Stimulated activated naive CD8-positive, alpha-beta T cell treated with anti-CD3 and anti-CD28 coated beads, Interleukin-15, Interleukin-2, amounts not matched to agents 100 ng/mL and 50 ng/mL, for 24 hours (primary cell): ENCODE measurements at regions not wholly inside any gene's neighbourhood (a gene's known extent, or its start where the extent isn't known, plus 50 kb on each side); places are given as distances from the start of the nearest gene placed in this dataset.

ENCODE experiments used
- H3K27ac Mint-ChIP-seq: one replicate; pipeline ENCODE4 v1.8.0; 2021; ENCODE audit warnings: mild to moderate bottlenecking, mixed read lengths
- H3K27me3 Mint-ChIP-seq: one replicate; pipeline ENCODE4 v1.8.0; 2021; ENCODE audit warnings: mixed read lengths
- H3K36me3 Mint-ChIP-seq: one replicate; pipeline ENCODE4 v1.8.0; 2021; ENCODE audit warnings: low read depth, mixed read lengths
- H3K4me1 Mint-ChIP-seq: one replicate; pipeline ENCODE4 v1.8.0; 2021; ENCODE audit warnings: low read depth, mixed read lengths
- H3K4me3 Mint-ChIP-seq: one replicate; pipeline ENCODE4 v1.8.0; 2021; ENCODE audit warnings: mild to moderate bottlenecking, mixed read lengths
- H3K9me3 Mint-ChIP-seq: one replicate; pipeline ENCODE4 v1.8.0; 2021; ENCODE audit warnings: mixed read lengths

DNA sequence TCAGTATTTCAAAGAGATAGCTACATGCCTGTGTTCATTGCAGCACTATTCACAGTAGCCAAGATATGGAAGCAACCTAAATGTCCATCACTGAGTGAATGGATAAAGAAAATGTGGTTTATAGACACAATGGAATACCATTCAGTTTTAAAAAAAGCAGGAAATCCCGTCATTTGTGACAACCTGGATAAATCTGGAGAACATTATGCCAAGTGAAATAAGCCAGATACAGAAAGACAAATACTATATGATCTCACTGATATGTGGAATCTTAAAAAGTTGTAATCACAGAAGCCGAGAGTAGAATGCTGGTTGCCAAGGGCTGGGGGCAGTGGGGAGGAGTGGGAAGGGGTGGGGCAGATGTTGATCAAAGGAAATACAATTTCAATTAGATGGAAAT lies 235.8 kb upstream of the IGFBP3 start:
- H3K4me1 Mint-ChIP-seq: no peaks in the 10 kb centered on the region
- peaks cover 3% of the 10 kb centered on the region for H3K9me3 Mint-ChIP-seq
- H3K36me3 Mint-ChIP-seq: no peaks in the 10 kb centered on the region
- no peaks in the 10 kb centered on the region for H3K27me3 Mint-ChIP-seq
- H3K4me3 Mint-ChIP-seq: no peak overlapping the region
- H3K27ac Mint-ChIP-seq: no peak overlapping the region

GRCh38 chr7:46156086-46156485 lies 235.0 kb upstream of the IGFBP3 start:
- Mint-ChIP-seq H3K4me3 (no peak overlapping the region), H3K9me3 (peaks cover 5% of the 10 kb centered on the region), H3K27me3 (no peaks in the 10 kb centered on the region), H3K27ac (no peak overlapping the region), H3K4me1 (no peaks in the 10 kb centered on the region), H3K36me3 (no peaks in the 10 kb centered on the region)

DNA sequence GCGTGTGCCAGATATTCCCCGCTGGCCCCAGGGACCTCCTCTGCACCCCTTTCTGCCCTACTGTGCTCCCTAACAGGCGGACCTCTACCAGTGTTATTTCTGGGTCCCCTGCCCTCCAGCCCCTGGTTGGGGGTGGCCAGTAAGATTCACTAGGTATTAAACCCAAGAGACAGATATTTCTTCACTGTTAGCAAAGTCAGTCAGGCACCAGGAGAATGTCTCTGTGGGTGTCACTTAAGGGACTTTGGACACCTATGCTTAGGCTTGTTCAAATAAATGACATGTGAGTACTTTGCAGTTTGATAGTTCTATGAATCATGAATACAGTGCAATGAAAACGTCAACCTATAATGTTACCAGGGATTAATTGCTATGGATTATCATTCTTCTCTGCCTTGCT lies 234.3 kb upstream of the IGFBP3 start:
- H3K27me3 Mint-ChIP-seq: no peaks in the 10 kb centered on the region
- no peak overlapping the region for H3K4me3 Mint-ChIP-seq
- peaks cover 5% of the 10 kb centered on the region for H3K9me3 Mint-ChIP-seq
- no peak overlapping the region for H3K27ac Mint-ChIP-seq
- no peaks in the 10 kb centered on the region for H3K36me3 Mint-ChIP-seq
- H3K4me1 Mint-ChIP-seq: no peaks in the 10 kb centered on the region

GRCh38 chr7:46153951-46154787 lies 233.1 kb upstream of the IGFBP3 start:
- H3K27me3 Mint-ChIP-seq: no peaks in the 10 kb centered on the region
- H3K27ac Mint-ChIP-seq: no peak overlapping the region
- H3K4me1 Mint-ChIP-seq: no peaks in the 10 kb centered on the region
- H3K36me3 Mint-ChIP-seq: no peaks in the 10 kb centered on the region
- H3K9me3 Mint-ChIP-seq: peaks cover 5% of the 10 kb centered on the region
- H3K4me3 Mint-ChIP-seq: no peak overlapping the region

- no peaks in the 10 kb centered on the region for H3K4me1 Mint-ChIP-seq
- peak overlapping the region; percentile 38 for H3K27ac Mint-ChIP-seq
- H3K27me3 Mint-ChIP-seq: no peaks in the 10 kb centered on the region
- no peak overlapping the region for H3K4me3 Mint-ChIP-seq
- no peaks in the 10 kb centered on the region for H3K36me3 Mint-ChIP-seq
- peaks cover 5% of the 10 kb centered on the region for H3K9me3 Mint-ChIP-seq
Observed at GRCh38 chr7:46153583-46153950, 232.5 kb upstream of the IGFBP3 start.

GRCh38 chr7:46152696-46153095 lies 231.6 kb upstream of the IGFBP3 start:
- peaks cover 5% of the 10 kb centered on the region for H3K9me3 Mint-ChIP-seq
- H3K27ac Mint-ChIP-seq: no peak overlapping the region
- H3K27me3 Mint-ChIP-seq: no peaks in the 10 kb centered on the region
- H3K4me1 Mint-ChIP-seq: no peaks in the 10 kb centered on the region
- H3K4me3 Mint-ChIP-seq: no peak overlapping the region
- no peaks in the 10 kb centered on the region for H3K36me3 Mint-ChIP-seq

DNA sequence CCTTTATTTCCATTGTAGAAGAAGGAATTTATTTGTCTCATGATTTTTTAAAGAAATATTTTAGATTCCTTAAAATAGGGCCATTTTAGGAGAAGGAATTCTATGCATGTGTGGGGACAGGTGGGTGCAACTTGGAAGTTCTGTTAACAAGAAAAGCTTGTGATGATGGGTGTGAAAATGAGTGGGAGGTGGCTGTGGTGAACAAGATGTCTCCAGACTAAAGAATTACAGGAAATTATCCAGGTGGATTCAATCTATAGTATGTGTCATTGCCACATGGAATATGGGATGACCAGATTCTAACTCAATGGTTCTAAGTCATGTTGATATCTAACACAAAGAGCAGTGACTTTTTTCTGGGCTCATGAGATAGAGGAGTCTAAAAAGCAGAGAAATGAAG lies 229.6 kb upstream of the IGFBP3 start:
- H3K9me3 Mint-ChIP-seq: peaks cover 5% of the 10 kb centered on the region
- H3K27me3 Mint-ChIP-seq: no peaks in the 10 kb centered on the region

GRCh38 chr7:46150202-46150601 lies 229.1 kb upstream of the IGFBP3 start:
- no peak overlapping the region for H3K27ac Mint-ChIP-seq
- H3K4me3 Mint-ChIP-seq: no peak overlapping the region
- no peaks in the 10 kb centered on the region for H3K4me1 Mint-ChIP-seq
- H3K36me3 Mint-ChIP-seq: no peaks in the 10 kb centered on the region
- peaks cover 7% of the 10 kb centered on the region for H3K9me3 Mint-ChIP-seq
- no peaks in the 10 kb centered on the region for H3K27me3 Mint-ChIP-seq

More for the DNA sequence above, 229.6 kb upstream of the IGFBP3 start:
- H3K4me1 Mint-ChIP-seq: no peaks in the 10 kb centered on the region
- H3K4me3 Mint-ChIP-seq: no peak overlapping the region
- no peaks in the 10 kb centered on the region for H3K36me3 Mint-ChIP-seq
- no peak overlapping the region for H3K27ac Mint-ChIP-seq

DNA sequence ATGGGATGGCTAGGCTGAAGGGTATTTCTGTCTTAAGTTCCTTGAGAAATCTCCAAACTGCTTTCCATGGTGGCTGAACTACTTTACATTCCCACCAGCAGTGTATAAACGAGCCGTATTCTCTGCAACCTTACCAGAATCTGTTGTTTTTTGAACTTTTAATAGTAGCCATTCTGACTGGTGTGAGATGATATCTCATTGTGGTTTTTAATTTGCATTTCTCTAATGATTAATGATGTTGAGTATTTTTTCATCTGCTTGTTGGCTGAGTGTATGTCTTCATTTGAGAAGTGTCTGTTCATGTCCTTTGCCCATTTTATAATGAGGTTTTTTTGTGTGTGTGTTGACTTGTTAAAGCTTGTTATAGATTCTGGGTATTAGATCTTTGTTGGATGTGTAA lies 226.8 kb upstream of the IGFBP3 start:
- Mint-ChIP-seq H3K27me3 (no peaks in the 10 kb centered on the region), H3K4me1 (no peaks in the 10 kb centered on the region), H3K36me3 (no peaks in the 10 kb centered on the region), H3K9me3 (peaks cover 11% of the 10 kb centered on the region), H3K27ac (no peak overlapping the region), H3K4me3 (no peak overlapping the region)

DNA sequence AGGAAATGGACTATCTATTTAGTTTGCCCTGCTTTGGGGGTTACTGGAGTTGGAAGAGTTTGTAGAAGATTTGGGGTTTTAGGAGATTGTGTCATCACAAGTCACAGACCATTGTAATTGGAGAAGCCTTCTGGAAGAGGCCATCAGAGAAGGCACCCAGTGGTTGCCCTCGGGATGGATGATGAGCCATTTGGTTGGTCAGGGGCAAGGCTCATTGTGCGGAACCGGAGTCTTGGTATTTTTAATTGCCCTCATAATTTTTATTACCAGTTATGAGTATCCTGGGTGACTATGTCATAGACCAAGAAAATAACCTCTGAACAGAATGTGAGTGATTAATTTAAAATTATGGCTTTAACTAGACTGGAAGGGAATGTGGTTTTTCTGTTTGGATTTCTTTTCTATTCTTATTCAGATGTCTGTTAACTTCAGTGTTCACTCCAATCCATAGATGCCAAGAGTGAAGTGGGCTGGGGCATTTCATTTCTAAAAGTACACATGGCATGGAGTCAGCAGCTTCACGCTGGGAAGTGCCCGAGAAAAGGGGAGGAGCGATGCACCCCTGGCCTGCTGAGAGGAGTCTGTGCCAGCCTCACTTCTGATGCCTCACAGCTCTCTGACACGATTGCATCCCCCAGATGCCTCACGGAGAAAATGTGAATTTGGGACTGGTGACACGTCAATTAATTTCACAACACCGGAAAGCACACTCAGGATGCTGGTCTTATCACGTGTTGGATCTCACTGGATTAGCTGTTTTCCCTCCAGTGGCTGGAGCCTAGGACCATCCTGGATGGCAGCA lies 225.6 kb upstream of the IGFBP3 start:
- H3K36me3 Mint-ChIP-seq: no peaks in the 10 kb centered on the region
- no peaks in the 10 kb centered on the region for H3K4me1 Mint-ChIP-seq
- H3K4me3 Mint-ChIP-seq: no peak overlapping the region
- H3K27me3 Mint-ChIP-seq: no peaks in the 10 kb centered on the region
- H3K9me3 Mint-ChIP-seq: peaks cover 6% of the 10 kb centered on the region
- no peak overlapping the region for H3K27ac Mint-ChIP-seq

- Mint-ChIP-seq H3K9me3 (peaks cover 6% of the 10 kb centered on the region), H3K27me3 (no peaks in the 10 kb centered on the region), H3K4me1 (no peaks in the 10 kb centered on the region)
Observed at GRCh38 chr7:46145412-46145811, 224.3 kb upstream of the IGFBP3 start.

GRCh38 chr7:46143949-46144917 lies 223.2 kb upstream of the IGFBP3 start:
- Mint-ChIP-seq H3K4me3 (no peak overlapping the region), H3K4me1 (no peaks in the 10 kb centered on the region), H3K36me3 (no peaks in the 10 kb centered on the region), H3K27ac (no peak overlapping the region), H3K27me3 (no peaks in the 10 kb centered on the region), H3K9me3 (peaks cover 6% of the 10 kb centered on the region)

More at GRCh38 chr7:46145412-46145811, 224.3 kb upstream of the IGFBP3 start:
- Mint-ChIP-seq H3K27ac (no peak overlapping the region), H3K36me3 (no peaks in the 10 kb centered on the region), H3K4me3 (no peak overlapping the region)

DNA sequence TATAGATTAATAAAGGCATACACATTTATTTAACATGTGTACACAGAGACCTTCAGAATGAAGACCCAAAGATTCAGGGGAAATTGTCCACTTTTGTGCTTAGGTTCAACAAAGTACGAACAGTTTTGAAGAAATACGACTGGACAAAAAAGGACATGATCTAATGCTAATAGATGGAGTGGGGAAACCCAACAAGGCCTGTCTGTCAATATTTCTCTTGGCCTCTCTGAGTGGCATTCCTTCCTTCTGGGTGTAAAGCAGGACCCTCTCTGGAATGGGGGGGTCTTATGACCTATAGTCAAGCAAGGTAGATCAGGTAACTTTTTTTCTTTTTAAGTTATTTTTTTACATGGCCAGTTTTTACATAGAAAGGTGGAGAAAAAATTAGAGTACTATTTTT lies 222.3 kb upstream of the IGFBP3 start:
- no peaks in the 10 kb centered on the region for H3K36me3 Mint-ChIP-seq

GRCh38 chr7:46139079-46139478 lies 218.0 kb upstream of the IGFBP3 start:
- Mint-ChIP-seq H3K27me3 (no peaks in the 10 kb centered on the region), H3K36me3 (no peaks in the 10 kb centered on the region), H3K4me1 (no peaks in the 10 kb centered on the region), H3K27ac (no peak overlapping the region), H3K4me3 (no peak overlapping the region), H3K9me3 (no peaks in the 10 kb centered on the region)

More for the DNA sequence above, 222.3 kb upstream of the IGFBP3 start:
- Mint-ChIP-seq H3K9me3 (peaks cover 6% of the 10 kb centered on the region), H3K4me1 (no peaks in the 10 kb centered on the region), H3K27me3 (no peaks in the 10 kb centered on the region), H3K4me3 (no peak overlapping the region), H3K27ac (no peak overlapping the region)
